HT-29 (cell line): ENCODE measurements at regions not wholly inside any gene's neighbourhood (a gene's known extent, or its start where the extent isn't known, plus 50 kb on each side); places are given as distances from the start of the nearest gene placed in this dataset.
A peak's percentile ranks its signal among the peaks of the same experiment; 100 is the strongest.

Experiments
- DNase-seq: peaks from one replicate; pipeline ENCODE4 v3.0.0-alpha.2; 2015; ENCODE audit warnings: low spot score

DNA sequence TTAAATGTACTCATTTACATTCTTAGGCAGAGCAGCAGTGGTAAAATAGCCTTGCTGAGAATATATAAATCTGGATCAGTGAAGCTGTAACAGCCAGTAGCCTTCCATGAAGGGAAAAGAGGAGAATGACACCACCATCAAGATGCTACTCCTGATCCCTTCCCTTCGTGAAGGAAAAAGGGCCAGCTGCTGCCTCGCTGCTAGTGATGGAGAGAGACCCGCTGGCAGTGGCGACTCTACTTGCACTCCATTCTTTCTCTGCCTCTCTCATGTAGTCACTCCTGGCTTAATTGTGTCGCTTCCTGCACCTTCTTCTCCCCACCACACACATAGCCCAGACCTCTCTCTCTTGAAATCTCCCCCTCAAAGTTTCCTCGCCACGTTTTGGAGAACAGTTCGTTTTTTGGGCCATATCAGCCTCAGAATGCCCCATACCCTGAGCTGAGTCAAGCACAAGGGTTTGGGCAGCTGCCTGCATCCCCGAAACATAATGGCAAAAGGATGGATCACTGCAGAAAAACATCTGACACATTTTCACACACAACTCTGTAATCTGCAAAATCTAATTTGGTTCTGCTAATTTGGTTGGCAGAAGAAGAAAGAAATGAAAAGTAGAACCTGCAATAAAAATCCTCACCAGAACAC, 460.3 kb upstream of the IL12A start:
- DNase-seq, result no peak

DNA sequence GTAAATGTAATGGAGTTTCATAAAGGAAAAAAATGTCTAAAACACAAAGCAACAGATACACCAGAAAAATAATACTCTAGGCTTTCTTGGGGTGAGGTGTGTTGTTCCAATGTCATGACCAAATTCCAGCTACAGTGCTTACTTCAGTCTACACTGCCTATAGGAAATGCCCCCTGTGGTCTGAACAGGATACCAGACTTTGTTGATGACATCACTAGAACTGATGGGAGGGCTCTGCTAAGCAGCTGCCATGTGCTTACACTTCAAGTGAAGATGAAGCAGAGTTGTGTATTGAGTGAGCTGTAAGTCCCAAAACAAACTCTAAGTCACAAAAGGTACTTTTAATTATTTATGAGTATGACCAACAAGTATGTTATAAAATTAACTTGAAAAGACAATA, 456.1 kb upstream of the IL12A start:
- no peak for DNase-seq

DNA sequence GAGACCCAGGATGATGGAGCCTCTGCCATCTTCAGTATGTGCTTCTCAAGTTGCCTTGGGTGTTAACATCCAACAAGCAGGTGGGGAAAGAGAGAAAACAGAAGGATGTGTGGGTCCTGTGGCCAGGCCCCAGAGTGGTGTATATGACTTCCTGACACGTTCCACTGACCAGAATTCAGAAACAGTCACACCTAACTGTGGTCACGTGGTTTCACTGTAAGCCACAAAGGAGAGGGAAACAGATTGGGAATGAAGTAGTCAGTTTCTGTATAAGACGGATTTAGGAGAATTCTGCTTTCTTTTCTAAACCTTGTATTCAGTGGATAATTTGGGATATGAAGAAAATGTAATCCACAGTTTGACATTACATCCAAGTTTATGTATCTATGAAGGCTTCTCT, 454.1 kb upstream of the IL12A start:
- DNase-seq, result no peak

DNA sequence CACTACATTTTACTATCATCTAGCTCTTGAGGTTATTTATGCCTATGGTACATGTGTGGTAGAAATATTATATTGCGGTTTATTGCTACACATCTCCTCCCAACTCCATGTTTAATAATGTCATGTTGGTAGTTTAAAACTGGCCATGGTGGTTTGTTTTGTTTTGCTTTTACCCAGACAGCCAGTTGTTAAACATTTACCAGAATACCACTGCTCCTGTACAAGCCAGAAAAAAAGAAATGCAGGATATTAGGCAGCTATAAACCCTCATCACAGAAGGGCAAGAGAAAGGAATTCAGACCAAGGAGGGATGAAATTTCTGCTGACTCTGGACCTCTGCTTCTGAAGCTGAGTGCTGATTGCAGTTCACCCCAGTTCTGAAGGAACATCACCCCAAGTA, 451.8 kb upstream of the IL12A start:
- no peak for DNase-seq

DNA sequence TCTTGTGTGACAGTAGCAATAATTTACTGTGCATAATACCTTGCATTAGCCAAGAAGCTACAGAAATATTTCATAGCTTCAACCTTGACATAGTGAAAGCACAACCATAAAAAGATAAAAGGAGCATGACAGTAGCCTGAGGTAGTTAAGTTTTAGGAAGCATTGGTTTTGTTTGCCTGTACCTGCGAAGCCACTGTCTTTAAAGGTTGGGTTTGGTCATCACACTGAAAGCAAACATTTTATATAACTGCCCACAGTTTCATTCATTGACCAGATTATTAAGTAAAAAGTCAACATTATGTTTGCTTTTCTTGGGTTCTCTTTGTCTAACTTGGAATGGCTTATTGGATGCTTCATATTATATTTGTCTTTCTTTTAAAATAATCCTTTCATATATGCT, 450.1 kb upstream of the IL12A start:
- no peak for DNase-seq

DNA sequence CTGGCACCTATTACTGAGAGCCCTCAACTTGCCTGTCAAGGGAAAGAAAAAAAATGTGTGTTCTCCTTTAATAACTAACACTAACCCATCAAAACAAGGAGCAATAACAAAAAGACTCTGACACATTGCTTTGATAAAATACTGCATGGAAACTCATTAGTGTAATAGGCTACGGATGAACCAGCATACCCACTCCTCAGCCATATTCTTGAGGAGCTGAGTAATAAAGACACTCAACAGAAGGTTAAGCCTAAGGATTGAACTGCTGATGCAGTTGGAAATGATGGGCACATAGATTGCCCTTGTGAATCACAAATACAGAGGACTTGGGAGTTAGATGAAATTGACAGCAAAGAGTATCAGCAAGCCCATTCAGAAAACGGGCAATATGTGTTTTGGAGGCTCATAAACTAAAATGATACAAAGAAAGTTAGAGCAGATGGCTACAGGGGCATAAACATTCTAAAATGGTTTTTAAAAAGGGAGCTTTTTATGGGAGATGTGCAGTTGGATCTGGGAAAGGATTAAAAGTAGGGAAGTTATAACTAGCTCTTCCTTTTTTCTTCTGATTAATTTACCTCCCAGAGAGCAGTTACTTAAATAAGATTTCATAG, 447.6 kb upstream of the IL12A start:
- DNase-seq, result no peak

DNA sequence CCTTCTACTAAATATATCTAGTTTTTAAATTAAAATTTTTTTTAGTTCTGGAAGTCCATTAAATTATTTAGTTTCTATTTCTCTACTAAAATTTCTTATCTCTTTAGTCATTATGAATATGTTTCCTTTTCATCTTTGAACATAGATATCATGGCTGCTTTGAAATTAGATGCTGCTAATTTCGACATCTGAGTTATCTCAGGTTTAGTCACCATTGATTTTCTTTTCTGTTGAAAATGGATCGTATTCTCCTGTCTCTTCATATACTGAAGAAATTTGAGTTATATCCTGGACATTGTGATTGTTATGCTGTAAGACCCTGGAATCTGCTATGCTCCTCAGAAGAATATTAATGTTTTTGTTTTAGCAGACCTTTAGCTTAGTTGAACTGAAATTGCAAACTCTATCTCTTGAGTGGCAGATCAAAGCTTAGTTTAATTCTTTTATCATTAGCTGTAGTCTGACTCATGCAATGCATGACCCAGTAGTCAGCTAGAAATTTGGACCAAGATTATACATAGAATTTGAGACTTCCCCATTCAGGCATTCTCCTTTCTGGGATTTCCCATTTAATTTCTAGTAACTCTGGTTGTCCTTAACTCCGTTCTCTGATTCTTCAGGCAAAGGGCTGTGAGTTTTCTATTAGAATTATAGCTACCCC, 439.8 kb upstream of the IL12A start:
- no peak for DNase-seq

DNA sequence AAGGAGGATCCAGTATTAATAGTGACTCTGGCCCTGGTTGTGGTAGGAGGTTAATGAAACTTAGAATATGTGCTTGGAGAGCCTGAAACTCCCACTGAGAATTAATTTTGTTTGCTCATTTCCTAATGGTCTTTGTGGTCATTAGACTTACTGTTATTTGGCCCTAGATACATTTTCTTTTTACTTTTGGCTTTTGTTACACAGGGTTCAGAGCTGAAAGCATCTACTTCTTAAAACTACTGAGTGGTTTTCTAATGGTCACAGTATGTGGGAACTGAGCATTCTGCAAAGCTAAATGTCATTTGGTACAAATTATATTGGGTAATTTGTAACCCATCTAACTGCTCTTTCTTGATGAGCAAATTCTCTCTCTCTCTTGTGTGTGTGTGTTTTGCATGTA, 433.4 kb upstream of the IL12A start:
- DNase-seq, result no peak

DNA sequence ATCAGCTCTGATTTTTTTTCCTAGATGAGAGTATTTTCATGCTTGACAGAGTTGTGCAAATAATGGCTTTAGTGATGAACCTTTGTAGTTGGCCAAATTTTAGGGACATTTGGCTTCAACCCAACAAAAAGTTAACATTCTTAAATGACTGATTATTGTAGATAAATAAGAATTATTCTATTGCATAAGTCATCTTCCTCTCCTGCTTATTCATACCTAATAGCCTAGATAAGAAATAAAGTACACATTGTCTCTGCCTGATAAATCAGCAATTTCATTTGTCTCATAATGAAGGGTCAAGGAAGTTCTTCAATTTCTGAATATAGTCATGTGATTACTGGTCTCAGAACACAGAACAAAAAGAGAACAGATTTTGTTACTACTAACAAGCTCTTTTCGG, 428.9 kb upstream of the IL12A start:
- DNase-seq, result no peak

DNA sequence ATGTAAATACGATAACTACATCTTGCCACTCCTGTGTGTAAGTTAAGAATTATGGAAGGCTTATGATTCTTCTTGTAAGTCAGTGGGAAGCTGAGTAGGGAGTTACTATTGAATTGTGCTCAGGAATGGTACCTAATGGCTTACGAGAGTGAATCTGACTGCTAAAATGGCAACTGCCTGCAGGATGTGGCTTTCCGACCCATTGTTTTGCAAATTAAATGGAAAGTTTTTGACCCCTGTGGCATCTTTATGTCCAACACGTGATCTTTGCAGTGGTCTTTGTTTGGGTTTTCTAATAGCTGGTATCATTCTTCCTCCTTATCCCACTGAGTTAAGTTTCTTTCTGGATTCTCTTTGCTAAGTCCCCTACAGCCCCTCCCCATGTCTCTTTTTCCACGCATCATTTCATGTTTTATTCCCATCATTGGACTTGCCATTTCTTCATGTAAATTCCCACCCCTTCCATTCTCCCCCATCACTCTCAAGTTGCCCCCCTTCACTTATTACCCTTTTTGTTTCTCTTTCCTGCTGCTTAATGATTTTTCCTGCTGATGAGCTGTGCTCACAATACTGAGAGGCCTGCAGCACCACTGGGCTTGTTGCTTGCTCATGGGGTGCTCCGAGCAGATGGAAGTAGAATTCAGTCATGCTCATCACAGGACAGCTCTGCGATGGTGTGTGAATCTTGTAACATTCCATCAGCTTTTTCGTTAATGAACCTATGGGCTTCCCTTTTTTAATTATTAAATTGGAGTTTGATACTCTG, 428.2 kb upstream of the IL12A start:
- DNase-seq, result no peak

DNA sequence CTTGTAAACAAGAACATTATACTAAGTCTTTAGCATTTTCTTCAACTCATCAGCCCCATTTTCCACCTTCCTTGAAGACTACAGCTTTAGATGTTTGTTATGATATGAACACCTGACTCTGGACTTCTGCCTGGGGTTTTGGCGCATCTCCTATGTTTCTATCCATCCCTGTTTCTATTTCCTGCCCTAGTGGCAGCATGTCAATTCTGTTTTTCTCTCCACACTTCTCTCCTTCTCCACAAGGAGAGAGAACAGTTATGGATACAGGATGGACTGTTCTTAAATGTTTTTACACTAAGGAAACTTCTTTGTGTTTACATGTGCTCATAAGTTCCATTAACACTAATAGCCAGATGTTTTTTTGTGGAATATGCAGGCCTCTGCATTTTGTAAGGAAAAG, 423.3 kb upstream of the IL12A start:
- DNase-seq, result no peak

DNA sequence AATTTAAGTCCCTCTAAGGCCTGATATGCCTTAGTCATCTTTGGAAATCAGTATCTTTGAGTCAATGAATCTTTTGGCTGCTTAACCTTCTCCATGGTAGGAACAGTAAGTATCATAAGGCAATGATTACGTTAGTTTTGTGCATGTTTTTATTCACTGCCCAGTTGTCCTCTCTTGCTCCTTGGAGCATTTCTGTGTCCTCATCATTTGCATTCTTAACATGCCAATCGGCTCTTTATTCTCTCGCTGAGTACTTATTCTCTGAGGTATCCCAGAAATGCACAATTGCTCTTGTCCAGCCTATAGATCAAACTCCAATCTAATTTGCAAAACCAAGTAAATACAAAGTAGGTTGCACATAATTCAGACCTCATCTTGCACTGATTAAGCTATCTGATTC, 405.0 kb upstream of the IL12A start:
- DNase-seq, result no peak

DNA sequence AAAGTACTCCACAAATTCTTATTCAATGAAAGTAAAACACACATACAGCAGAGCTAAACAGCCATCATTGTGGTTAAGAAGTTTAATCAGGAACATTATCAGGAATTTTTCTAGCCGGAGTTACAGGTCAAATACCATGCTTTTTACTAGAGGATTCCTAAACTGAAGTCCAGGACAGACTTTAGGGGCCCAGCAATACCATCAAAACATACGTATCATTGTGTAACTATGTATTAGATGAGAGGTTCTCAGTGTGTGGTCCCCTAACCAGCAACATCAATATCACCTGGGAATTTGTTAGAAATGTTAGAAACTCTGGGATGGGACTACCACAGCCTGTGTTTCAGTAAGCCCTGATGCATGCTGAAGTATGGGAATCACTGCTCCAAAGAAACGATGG, 404.2 kb upstream of the IL12A start:
- DNase-seq, result no peak

DNA sequence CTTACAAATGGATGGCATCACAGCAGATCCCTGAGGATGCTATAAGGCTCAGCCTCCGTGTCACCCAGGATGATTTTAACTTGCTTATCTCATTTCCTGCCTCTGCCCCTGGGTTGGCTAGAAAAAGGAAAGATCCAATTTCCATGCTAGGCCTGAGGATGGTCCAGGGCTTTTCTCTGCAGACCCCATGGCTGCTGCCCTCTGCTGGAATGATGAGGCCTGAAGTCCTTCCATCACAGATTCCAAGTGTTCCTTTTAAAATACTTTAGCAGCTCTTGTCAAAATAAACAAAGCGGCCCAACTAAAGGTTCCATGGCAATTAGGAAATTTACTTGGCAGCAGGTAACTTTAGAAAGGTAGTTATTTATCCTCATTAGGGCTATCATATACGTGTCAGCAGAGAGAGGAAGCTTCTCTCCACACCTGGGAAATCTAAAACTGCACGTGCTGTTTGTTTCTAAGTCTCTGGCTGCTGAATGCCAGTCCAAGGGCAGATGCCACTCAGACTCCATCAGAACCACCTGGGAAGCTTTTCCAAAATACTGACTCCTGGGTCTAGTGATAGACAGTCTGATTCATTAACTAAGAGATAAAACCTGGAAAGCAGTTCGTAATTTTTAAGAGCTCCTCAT, 401.9 kb upstream of the IL12A start:
- peak; percentile 60 for DNase-seq

DNA sequence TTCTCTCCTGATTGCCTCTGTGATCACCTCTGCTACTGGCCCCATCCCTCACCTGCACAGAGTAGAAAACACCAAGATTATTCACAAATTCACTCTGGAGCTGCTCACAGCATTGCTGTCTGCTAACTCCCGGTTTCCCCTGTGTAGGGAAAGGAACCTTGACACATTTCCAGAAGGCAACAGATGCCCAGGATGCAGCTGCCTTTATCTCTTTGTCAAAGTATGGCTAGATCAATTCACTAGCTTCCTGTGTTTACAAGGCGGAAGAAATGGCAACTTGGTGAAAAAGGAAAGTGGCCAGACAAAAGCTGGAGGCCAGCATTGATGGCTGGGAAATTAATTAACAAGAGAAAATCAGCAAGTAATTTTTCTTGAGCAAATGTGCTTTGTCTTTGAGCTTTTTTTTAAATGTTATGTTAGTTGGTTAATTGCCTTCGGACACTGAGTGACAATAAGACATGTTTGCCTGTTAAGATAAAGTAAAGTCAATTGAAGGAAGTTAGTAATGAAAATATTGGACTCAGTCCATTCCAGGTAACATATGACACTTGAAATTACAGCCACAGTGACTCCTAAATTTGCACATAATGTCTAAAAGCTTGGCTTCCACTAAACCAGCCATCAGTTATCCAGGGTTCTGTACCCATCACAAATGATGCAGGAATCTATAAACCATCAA, 394.6 kb upstream of the IL12A start:
- DNase-seq, result no peak

DNA sequence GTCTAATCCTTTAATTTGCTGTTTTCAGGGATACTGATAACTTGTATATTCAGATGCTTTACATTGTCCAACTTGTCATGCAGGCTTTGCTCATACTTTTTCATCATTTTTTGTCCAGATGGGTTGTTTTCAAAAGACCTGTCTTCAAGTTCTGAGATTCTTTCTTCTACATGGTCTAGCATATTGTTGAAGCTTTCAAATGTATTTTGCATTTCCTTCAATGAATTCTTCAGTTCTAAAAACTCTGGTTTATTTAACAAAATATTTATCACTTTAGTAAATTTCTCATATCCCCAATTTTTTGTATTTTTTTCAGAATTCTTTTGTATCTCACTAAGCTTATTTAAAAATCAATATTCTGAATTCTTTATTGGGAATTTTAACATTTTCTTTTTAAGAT, 388.3 kb upstream of the IL12A start:
- DNase-seq, result no peak

DNA sequence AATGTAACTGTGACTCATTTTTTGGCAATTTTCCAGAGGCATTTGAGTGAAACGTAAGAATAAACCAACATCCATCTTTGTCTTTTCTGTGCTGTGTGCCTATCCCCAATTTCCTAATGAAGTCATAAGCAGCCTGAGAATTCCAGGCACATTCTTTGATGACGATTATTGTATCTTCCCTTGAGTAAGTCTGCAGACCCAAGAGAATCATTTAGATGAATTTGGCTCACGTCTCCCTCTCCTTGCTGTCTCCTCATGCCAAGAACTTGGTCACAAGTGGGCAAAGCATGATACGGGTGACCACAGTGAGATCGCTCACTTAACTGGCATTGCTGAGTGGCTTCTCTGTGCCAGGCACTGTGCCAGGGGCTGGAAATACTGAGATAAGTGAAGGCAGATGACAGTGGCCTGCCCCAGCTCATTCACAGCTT, 384.5 kb upstream of the IL12A start:
- no peak for DNase-seq

DNA sequence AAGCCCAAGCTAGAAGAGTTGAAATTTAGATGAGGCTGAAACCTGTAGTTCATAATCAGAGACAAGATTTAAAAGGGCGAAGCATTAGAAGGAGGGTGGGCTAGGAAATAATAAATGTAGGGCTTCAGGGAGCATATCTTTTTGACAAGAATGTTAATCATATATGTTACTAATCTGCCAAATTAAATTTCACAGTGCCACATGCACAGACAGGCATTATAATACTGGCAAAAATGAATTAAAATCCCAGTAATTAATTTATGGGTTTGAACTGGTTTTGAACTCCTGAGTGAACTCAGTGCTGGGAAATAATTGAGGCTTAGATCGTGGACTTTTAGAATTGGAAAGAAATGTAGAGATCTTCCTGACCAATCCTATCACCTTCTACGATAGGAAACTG, 383.5 kb upstream of the IL12A start:
- no peak for DNase-seq

DNA sequence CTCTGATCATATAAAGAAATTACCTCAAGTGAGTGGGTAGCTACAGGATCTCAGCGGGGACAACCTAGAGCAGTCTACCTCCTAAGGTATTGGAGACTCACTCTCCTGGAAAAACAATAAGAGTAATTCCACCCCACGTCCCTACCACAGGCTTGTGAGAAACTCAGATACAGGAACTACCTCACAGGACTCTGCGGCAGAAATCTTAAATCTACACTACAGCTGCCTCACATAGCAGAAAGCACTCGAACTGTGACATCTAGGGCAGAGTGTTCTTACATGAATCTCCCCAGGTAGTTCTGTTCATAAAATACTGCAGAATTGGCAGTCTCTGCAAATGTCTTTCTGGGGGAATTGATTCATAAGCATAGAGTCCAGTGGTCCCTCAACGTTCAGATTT, 382.9 kb upstream of the IL12A start:
- no peak for DNase-seq

DNA sequence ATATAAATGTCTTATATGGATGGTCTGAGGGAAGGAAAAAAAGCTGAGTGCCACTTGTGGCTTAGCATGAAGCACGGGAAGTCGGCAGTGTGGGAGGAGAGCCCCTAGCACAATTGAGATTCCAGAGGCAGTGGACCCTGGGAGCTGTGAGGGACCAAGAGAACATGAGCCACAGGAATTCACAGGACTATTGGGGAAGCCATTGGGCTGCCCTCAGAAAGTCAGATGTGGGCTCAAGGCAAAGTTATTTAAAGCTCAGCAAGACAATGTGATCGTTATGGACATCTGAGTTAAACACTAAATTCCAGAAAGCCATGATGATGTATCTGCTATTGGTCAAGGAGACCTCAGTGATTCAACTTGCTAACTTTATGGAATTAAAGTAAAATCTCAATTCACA, 380.8 kb upstream of the IL12A start:
- DNase-seq, result no peak

DNA sequence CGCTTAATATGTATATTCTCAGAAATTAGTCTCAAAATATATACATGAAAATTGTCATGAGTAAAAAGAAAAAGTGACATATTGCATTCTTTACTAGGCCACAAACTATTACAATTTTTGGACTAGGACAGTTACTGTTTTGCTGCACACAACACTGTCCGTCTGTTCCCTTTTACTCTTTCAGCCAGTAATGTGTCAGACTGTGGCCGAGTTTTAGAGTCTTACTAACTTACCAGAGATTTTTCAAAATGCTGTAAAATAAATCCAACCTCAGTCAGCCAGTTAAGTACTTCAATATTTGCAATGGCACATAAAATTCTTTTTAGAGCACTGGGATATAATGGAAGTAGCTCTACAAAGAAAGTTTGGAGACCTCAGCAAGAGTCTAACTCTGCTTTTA, 380.3 kb upstream of the IL12A start:
- DNase-seq, result no peak

DNA sequence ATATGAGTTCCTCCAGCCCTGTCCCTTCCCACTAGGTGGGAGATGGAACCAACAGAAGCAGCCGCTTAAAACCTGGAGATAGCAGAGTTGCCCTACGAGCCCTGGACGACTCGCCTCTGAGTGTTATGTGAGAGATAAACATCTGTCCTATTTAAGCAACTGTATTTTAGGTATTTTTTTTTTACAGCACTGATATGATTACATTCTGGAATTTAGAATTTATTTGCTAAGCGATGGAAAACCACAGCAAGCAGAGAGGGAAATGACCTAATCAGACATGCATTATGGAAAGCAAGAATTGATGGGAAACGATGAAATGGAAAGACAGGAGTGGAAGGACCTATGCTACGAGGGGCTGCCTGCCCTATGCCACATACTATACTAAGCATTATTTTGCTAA, 379.0 kb upstream of the IL12A start:
- DNase-seq, result no peak
